ENCODE measurements at regions not wholly inside any gene's neighbourhood (a gene's known extent, or its start where the extent isn't known, plus 50 kb on each side); places are given as distances from the start of the nearest gene placed in this dataset.

GRCh38 chr12:74066476-74066875 lies 471.2 kb upstream of the ATXN7L3B start:
- TF ChIP-seq, protein P1, sequence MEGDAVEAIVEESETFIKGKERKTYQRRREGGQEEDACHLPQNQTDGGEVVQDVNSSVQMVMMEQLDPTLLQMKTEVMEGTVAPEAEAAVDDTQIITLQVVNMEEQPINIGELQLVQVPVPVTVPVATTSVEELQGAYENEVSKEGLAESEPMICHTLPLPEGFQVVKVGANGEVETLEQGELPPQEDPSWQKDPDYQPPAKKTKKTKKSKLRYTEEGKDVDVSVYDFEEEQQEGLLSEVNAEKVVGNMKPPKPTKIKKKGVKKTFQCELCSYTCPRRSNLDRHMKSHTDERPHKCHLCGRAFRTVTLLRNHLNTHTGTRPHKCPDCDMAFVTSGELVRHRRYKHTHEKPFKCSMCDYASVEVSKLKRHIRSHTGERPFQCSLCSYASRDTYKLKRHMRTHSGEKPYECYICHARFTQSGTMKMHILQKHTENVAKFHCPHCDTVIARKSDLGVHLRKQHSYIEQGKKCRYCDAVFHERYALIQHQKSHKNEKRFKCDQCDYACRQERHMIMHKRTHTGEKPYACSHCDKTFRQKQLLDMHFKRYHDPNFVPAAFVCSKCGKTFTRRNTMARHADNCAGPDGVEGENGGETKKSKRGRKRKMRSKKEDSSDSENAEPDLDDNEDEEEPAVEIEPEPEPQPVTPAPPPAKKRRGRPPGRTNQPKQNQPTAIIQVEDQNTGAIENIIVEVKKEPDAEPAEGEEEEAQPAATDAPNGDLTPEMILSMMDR (IDR thresholded peaks at IDR 0.05; ENCODE audit: low read depth, low read length) = no peak
- no peak for TF ChIP-seq POLR2A (IDR thresholded peaks at IDR 0.05; ENCODE audit: extremely low read depth, insufficient read length)
- TF ChIP-seq MYC (IDR thresholded peaks at IDR 0.05; ENCODE audit: low read depth, low read length) = no peak
- TF ChIP-seq, protein P2, sequence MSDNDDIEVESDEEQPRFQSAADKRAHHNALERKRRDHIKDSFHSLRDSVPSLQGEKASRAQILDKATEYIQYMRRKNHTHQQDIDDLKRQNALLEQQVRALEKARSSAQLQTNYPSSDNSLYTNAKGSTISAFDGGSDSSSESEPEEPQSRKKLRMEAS (IDR thresholded peaks at IDR 0.05; ENCODE audit: low read depth, low read length) = no peak
